ENCODE measurements at regions not wholly inside any gene's neighbourhood (a gene's known extent, or its start where the extent isn't known, plus 50 kb on each side); places are given as distances from the start of the nearest gene placed in this dataset.

DNA sequence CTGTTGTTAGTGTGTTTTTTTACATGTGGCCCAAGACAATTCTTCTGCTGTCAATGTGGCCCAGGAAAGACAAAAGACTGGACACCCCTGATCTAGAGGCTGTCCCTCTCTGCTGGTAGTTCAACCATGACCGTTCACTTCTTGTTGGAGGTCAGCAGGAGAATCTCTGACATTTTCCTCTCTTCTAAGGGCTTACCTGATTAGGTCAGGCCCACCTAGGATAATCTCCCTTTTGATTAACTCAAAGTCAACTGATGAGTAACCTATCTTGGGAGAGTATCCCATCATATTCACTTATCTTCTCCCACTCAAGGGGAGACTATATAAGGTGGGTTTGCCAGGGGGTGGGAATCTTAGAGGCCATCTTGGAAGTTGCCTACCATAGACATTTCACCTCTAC is 135.2 kb downstream of the BUB3 start:
- DNase-seq, result no peak
- no peak for ATAC-seq
- Mint-ChIP-seq H3K9me3 (peaks cover 5 to 10% of the 10 kb centered on the region in 2 donors), H3K27me3 (no peaks in the 10 kb centered on the region), H3K4me3 (no peak overlapping the region), H3K27ac (no peak overlapping the region), H3K4me1 (peaks cover 29% of the 10 kb centered on the region)

DNA sequence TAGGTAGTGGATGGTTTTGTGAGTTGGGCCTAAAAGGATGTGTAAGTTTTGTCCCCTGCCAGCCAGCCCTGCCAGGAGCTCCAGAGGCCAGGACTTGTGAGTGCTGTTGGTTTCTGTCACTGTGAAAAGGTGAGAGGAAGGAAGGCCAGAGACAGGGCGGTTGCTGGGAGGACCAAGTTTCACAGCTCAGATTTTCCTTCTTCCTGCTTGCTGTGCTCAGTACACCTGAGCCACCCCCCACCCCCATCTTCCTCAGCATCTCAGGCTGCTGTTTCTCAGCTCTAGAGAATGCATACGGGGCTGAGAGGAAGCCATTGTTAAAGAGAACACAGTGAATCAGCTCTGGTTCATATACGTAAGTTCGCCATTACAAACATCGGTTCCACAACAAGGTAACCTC is 139.9 kb downstream of the BUB3 start:
- DNase-seq (no peak), ATAC-seq (no peak)
- Mint-ChIP-seq H3K4me1 (peaks cover 15% of the 10 kb centered on the region), H3K9me3 (peaks cover 5 to 10% of the 10 kb centered on the region in 2 donors), H3K27ac (no peak overlapping the region), H3K4me3 (no peak overlapping the region), H3K27me3 (no peaks in the 10 kb centered on the region)

DNA sequence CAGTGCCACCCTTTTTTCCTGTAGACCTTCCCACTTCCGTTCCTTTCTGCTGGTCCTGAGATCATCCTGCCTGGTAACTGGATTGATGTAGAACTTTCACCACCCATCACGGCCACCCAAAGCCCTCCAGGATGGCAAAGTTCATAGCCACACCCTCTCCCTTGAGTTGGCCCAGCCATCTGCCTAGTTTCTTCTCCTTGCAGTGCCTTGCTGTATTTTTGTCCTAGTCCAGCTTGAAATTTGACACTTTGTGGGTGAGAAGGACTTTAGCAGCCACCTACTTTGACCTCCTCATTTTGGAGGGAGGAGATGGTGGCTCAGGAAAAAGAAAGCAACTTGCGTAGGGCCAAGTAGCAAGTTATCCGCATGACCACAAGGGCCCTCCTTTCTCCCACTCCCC is 140.7 kb downstream of the BUB3 start:
- peaks cover 5 to 7% of the 10 kb centered on the region in 2 donors for H3K9me3 Mint-ChIP-seq
- peaks cover 15% of the 10 kb centered on the region for H3K4me1 Mint-ChIP-seq
- DNase-seq (no peak), ATAC-seq (no peak)
- no peaks in the 10 kb centered on the region for H3K27me3 Mint-ChIP-seq
- no peak overlapping the region for H3K27ac Mint-ChIP-seq
- no peak overlapping the region for H3K4me3 Mint-ChIP-seq

DNA sequence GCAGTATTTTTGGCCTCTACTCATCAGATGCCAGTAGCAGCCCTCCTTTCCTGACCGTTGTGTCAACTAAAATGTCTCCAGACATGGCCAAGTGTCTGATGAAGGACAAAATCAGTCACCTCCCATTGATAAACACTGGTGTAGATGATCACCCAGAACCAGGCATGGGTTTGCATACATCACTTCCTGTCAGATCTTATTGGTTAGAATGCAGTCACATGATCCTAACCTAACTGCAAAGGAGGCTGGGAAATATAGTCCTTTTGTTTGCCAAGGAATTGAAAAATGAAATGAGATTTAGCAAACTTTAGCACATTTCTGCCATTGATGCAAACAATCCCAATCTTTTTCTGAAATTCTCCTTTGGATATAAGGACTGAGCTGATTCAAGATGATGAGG is 141.4 kb downstream of the BUB3 start:
- Mint-ChIP-seq H3K4me1 (peaks cover 15% of the 10 kb centered on the region), H3K27me3 (no peaks in the 10 kb centered on the region)

DNA sequence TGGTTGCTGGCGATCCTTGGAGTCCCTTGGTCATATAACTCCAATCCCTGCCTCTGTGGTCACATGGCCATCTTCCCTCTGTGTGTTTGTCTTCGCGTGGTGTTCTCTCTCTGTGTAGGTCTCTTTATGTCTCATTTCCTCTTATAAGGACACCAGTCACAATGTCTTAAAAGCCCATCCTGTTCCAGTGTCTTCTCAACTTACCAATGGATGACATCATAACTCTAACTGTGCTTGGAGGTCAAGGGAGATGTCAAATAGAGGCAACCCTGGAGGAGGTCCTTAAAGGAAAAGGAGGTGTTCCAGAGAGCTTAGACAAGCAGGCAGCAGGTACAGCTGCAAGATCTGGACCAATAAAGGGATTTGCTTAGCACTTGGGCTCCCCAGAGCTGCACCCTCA is 143.0 kb downstream of the BUB3 start:
- H3K4me3 Mint-ChIP-seq, result no peak overlapping the region

More for the DNA sequence above, 141.4 kb downstream of the BUB3 start:
- DNase-seq (no peak), ATAC-seq (no peak)
- no peak overlapping the region for H3K27ac Mint-ChIP-seq
- H3K9me3 Mint-ChIP-seq, result no peaks in the 10 kb centered on the region
- H3K4me3 Mint-ChIP-seq, result no peak overlapping the region

DNA sequence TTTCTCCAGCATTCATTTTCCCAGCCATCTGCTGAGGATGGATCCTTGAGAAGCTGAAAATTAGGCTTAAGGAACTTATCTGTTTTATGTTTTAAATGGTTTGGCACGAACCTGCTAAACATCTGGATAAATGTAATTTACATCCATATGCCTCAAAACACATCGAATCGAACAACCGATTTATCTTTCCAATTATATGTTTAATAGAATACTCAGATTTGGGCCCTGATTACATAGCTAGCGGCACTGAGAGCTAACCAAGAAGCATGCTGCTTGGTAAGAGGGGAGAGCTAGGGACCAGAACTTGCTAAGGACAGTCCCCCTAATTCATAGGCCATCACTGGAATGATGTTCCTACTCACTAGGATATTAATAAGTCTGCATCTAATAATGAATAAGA is 144.4 kb downstream of the BUB3 start:
- DNase-seq (no peak), ATAC-seq (no peak)
- H3K9me3 Mint-ChIP-seq, result no peaks in the 10 kb centered on the region
- H3K27ac Mint-ChIP-seq, result no peak overlapping the region
- peaks cover 13% of the 10 kb centered on the region for H3K4me1 Mint-ChIP-seq
- H3K27me3 Mint-ChIP-seq, result no peaks in the 10 kb centered on the region
- no peak overlapping the region for H3K4me3 Mint-ChIP-seq

More for the DNA sequence above, 143.0 kb downstream of the BUB3 start:
- Mint-ChIP-seq H3K27me3 (no peaks in the 10 kb centered on the region), H3K4me1 (peaks cover 15% of the 10 kb centered on the region), H3K27ac (no peak overlapping the region), H3K9me3 (no peaks in the 10 kb centered on the region)
- ATAC-seq, result no peak
- DNase-seq, result no peak

DNA sequence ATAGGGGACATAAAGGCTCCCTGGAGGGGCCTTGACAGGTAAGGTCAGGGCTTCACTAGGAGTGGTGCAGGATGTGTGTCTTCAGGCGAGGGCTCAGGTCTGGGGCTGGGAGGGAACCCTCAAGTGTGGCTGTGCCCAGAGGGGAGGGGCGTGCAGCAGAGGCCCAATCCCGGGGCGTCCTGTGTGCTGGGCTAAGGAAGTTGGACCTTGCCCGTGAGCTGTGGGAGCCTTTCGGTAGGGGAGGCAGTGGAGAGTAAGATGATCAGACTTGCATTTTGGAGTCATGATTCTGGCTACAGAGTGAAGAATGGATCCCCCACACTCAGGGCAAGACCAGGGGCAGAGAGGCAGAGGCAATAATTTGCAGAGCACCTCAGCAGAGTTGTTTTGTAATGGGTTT is 145.4 kb downstream of the BUB3 start:
- ATAC-seq (no peak), DNase-seq (no peak)
- Mint-ChIP-seq H3K4me3 (no peak overlapping the region), H3K27me3 (no peaks in the 10 kb centered on the region), H3K27ac (peak overlapping the region in 1 of 2 donors; percentile 80), H3K4me1 (peaks cover 3% of the 10 kb centered on the region), H3K9me3 (no peaks in the 10 kb centered on the region)

DNA sequence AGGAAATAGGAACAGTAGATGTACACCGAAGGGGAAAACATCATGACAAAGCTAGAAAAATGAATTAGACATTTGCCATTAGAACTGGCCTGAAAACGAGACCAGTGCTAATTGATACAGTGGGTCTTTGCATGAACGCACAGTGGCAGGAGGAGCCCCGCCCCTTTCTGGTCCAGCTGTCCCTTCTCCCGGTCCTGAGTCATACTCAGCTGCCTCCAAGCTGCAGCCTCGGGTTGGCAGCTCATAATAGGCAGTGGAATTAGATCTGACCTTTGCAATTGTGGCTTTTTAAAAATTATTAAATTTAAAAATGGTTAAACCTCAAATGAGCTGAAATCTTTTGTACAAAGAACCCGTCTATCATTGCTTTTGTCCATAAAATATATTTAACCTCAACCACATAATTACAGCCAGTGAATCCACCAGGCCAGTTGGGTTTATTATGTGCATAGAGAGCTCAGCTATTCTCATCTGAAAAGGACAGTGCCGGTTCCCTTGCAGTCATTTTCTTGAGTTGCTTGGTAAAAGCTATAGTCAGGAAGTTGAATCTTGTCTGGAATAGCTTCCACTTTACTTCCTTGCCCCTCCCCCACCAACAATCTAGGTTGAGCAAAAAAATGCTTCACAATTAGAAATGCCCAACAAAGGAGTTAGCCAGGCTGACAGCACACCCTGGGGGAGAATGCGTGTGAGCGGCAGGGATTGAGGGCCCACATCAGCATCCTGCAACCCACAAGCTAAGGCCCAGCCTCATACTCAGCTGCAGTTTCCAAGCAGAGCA is 147.1 kb downstream of the BUB3 start:
- no peaks in the 10 kb centered on the region for H3K4me1 Mint-ChIP-seq
- no peaks in the 10 kb centered on the region for H3K9me3 Mint-ChIP-seq
- H3K27me3 Mint-ChIP-seq, result no peaks in the 10 kb centered on the region
- H3K27ac Mint-ChIP-seq, result no peak overlapping the region
- ATAC-seq (no peak), DNase-seq (no peak)
- H3K4me3 Mint-ChIP-seq, result no peak overlapping the region

DNA sequence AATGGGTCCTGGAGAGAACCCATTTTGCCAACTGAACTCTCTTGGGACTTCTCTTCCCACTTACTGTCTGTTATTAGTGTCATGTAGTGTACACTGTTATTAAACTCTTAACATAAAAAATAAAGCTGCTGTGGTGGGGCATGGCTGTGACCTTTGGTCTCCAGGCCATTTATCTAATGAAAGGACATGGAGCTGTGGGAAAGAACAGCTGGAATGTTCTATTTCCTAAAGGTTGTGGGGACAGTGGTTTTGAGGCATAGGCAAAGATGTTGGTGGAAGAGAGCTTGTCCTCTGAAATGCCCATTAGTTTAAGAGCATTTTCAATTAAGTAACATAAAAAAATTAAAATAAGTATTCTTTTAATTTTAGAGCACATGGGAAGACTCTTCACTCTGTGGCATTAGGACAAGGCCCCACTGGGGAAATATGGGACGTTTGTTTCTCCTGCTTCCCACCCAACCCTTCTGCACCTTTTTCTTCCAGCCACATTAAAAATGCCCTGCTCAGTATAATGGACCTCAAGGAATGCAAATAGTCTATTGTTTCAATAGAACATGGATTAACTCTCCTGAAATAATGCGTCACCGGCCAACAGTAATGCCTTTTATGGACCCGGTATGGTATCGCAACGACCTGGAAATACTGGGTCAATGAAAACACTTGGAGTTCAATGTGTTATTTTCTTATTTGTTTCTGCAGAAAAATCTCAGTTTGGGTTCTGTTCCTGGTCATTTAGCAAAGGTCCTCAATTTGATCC is 149.6 kb downstream of the BUB3 start:
- no peaks in the 10 kb centered on the region for H3K9me3 Mint-ChIP-seq
- no peak for DNase-seq
- no peak overlapping the region for H3K27ac Mint-ChIP-seq
- ATAC-seq, result no peak
- H3K27me3 Mint-ChIP-seq, result peaks cover 9% of the 10 kb centered on the region
- H3K4me1 Mint-ChIP-seq, result no peaks in the 10 kb centered on the region
- no peak overlapping the region for H3K4me3 Mint-ChIP-seq

DNA sequence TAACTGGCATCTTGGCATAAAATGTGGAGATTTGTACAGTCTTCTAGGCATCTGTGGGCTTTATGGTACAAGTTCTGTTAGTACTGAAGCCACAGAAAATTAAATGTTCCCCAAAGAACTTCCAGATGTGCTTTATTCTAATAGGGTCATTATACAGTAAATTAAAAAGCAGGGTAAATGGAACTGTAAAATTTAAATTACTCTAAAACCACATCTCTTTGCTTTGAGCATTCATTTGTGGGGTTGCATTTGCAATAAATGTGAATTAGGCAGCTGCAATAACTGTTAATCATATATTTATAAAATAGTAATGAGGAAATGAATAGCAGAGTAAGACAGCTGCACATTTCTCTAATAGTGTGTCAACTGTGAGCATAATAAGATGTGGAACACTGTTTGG is 151.5 kb downstream of the BUB3 start:
- no peak for DNase-seq
- H3K4me3 Mint-ChIP-seq, result no peak overlapping the region

DNA sequence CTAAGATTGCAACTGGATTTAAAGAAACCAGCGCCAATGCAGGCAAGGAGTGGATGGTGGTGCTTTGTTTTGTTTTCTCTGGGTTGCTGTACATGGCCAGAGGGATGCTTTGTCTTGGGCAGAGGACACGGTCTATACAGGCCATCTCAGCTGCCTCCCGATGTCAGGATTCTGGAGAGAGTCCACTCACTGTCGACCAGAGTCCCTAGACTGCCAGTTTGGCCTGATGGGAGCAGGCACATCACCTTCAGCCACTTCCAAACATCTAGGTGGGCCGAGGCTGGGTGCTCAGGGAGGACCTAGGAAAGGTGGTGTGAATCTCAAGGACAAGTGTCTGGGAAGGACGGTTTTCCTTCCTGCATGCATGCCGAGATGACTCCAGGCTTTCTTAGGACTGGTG is 152.1 kb downstream of the BUB3 start:
- no peak overlapping the region for H3K4me3 Mint-ChIP-seq
- H3K4me1 Mint-ChIP-seq, result no peaks in the 10 kb centered on the region
- DNase-seq (no peak), ATAC-seq (no peak)
- H3K27ac Mint-ChIP-seq, result no peak overlapping the region
- no peaks in the 10 kb centered on the region for H3K9me3 Mint-ChIP-seq
- peaks cover 9% of the 10 kb centered on the region for H3K27me3 Mint-ChIP-seq

More for the DNA sequence above, 151.5 kb downstream of the BUB3 start:
- H3K9me3 Mint-ChIP-seq, result no peaks in the 10 kb centered on the region
- no peaks in the 10 kb centered on the region for H3K4me1 Mint-ChIP-seq
- H3K27ac Mint-ChIP-seq, result no peak overlapping the region
- no peak for ATAC-seq
- H3K27me3 Mint-ChIP-seq, result peaks cover 9% of the 10 kb centered on the region

DNA sequence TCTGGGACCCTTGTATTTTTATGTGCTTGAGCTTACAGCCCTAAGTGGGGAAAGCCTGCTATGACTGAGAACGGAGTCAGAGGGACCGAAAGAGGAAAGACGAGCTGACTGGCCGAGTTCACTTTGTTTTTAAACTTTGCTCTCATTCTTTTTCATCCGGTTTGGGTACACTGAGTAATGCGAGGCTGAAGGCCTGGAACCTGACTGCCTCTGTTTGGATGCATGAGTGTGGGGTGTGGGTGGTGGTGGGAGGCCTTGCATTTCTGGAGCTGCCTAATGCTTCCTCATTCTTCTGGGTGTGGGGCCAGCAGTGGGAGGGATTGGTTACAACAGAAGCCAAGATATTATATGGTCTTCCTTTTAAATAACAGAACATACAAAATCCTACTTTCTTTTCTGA is 155.5 kb downstream of the BUB3 start:
- Mint-ChIP-seq H3K9me3 (no peaks in the 10 kb centered on the region), H3K27me3 (peaks cover 9% of the 10 kb centered on the region), H3K4me3 (no peak overlapping the region), H3K27ac (no peak overlapping the region), H3K4me1 (no peaks in the 10 kb centered on the region)
- DNase-seq (no peak), ATAC-seq (no peak)

DNA sequence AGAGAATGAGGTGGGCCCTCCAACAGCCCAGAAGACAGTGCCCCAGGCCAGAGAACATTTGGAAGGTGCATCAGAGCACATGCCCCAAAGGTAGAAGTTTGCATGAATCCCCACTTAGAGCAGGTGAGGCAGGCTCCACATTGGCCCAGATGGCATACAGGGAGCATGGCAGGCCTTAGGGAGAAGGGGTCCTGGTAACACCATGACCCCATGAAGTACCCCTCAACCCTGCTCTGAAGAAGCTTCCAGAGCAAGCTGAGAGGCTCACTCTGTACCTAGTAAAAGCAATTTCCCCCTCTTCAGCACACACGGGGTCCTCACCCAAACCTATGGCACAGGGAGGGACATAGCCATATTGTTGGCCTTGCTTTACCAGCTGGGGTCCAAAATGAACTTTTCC is 162.6 kb downstream of the BUB3 start:
- H3K4me3 Mint-ChIP-seq, result no peak overlapping the region
- H3K27me3 Mint-ChIP-seq, result no peaks in the 10 kb centered on the region
- H3K9me3 Mint-ChIP-seq, result no peaks in the 10 kb centered on the region
- H3K27ac Mint-ChIP-seq, result no peak overlapping the region
- DNase-seq (no peak), ATAC-seq (no peak)
- peaks cover 8% of the 10 kb centered on the region for H3K4me1 Mint-ChIP-seq

DNA sequence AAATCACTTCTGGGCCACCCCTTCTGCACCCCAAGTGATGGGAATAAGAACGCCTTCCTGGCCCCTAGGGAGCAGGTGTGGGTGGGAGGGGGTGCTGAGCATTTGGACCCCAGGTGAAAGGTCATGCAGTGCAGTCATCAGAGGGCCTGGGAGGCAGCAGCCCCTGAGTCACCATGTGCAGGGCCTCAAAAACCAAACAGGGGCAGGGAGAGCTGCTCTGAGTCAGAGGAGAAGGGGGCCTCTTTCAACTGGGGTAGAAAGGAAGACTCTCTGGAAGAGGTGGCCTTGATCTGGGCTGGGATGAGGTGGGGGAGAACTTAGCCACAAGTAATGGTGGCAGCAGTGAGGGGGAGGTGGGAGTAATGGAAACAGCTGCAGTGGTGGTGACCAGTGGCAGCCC is 164.3 kb downstream of the BUB3 start:
- Mint-ChIP-seq H3K9me3 (no peaks in the 10 kb centered on the region), H3K27me3 (no peaks in the 10 kb centered on the region), H3K27ac (no peak overlapping the region), H3K4me3 (no peak overlapping the region), H3K4me1 (peaks cover 15% of the 10 kb centered on the region)
- ATAC-seq (peak; percentile 84), DNase-seq (peak in 1 of 2 donors; percentile 23)

DNA sequence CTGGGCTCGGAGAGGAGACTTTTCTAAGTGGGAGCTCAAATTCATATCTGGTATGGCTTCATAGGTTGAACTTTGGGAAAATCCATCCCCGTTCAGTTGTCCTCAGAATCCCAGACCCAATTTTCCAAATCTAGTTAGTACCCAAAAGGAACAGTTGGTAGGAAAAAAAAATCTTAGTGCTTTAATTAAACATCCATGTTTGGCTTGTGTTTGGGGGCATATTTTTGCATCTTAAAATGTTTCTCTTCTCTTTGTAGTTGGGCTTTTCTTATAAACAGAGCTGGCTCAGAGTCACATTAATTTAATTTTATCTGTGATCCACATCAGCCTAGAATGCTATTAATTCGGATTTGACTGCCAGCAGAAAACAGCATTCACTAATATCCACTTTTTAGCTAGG is 165.9 kb downstream of the BUB3 start:
- Mint-ChIP-seq H3K27ac (no peak overlapping the region), H3K27me3 (no peaks in the 10 kb centered on the region), H3K4me3 (no peak overlapping the region), H3K4me1 (peaks cover 21% of the 10 kb centered on the region), H3K9me3 (no peaks in the 10 kb centered on the region)
- DNase-seq (no peak), ATAC-seq (no peak)

DNA sequence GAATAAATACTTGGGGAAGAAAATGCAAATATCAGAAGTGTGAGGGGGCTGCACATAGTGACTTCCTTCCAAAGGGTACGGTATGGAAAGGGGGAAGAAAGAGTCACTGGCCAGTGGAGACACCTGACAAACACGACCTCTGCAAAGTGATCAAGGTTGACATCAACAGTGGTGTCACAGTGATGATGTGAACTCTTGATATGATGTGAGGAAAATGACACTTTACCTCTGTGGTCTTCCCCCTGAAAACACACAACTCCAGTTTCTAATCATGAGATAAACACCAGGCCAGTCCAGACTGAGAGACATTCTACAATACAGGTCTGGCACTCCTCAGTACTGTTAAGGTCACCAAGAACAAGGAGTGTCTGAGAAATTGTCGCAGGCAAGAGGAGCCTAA is 169.7 kb downstream of the BUB3 start:
- peaks cover 8% of the 10 kb centered on the region for H3K27me3 Mint-ChIP-seq
- ATAC-seq (peak; percentile 87), DNase-seq (peak in 1 of 2 donors; percentile 27)
- H3K4me1 Mint-ChIP-seq, result peaks cover 14% of the 10 kb centered on the region
- H3K4me3 Mint-ChIP-seq, result no peak overlapping the region
- peaks cover 11 to 15% of the 10 kb centered on the region in 2 donors for H3K9me3 Mint-ChIP-seq
- peak overlapping the region in 1 of 2 donors; percentile 40 for H3K27ac Mint-ChIP-seq
